NCI-H1436 treated with DMSO at 0.1 percent for 48 hours (cell line): ENCODE measurements at regions not wholly inside any gene's neighbourhood (a gene's known extent, or its start where the extent isn't known, plus 50 kb on each side); places are given as distances from the start of the nearest gene placed in this dataset.

Experiments
- DNase-seq: peaks from one replicate; lab custom pipeline; 2025; lab: John Stamatoyannopoulos, UW

DNA sequence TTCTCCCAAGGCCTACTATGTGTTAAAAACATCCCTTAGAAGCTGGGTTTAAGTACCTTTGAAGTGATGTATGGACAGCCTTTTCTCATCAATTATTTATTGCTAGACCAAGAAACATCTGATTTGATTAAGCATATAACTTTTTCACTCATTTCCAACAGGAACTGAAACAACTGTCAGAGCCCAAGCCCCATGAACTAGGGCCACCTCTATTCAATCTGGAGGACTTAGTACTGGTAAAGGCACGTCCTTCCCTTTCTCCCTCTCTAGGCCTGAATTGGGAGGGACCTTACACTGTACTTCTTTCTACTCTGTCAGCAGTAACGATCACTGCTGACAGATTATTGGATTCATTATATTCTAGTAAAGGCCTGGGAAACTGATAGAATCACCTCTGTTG lies 612.0 kb upstream of the CDH8 start:
- DNase-seq = no peak

- no peak for DNase-seq
Observed at GRCh38 chr16:62644030-62644812, 608.0 kb upstream of the CDH8 start.

DNA sequence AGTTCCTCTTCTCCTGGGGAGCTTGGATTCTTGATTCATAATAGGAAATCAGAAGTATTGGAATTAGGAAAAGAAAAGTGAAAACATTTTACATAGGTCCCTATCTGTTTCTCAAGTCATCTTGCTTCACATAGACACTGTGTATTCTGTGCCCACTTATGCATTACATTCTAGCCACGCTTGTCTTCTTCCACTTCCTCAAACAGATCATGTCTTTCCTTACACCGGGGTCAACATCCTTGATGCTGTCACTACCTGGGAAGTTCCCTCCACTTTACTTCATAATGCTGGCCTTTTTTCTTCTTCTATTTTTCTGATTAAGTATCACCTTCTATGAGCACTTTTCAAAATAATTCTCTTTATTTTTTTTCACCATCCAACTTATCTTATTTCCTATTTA lies 606.4 kb upstream of the CDH8 start:
- DNase-seq = no peak

GRCh38 chr16:62639890-62640289 lies 603.7 kb upstream of the CDH8 start:
- no peak for DNase-seq

- DNase-seq = no peak
Observed at GRCh38 chr16:62638964-62639870, 603.0 kb upstream of the CDH8 start.

GRCh38 chr16:62638324-62638911 lies 602.2 kb upstream of the CDH8 start:
- DNase-seq = no peak

- no peak for DNase-seq
Observed at GRCh38 chr16:62625326-62625725, 589.1 kb upstream of the CDH8 start.

DNA sequence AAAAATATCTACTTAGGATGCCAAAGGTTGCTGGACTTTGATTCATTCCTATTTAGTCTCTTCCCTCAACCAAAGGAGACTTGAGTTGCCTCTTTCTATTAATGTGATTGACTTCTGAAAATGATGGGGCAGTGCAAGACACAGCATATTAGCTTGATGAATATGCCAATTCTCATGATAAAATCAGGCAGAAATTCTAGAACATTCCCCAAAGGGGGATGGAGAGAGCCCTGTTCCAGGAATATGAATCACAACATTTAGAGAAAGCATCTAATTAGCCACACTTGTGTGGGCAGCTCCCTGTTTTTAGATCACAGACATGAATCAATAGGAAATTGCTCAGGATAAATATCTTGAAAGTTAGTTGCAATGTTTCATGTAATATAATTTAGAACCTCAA lies 584.0 kb upstream of the CDH8 start:
- DNase-seq = no peak

- DNase-seq = no peak
Observed at GRCh38 chr16:62615526-62615925, 579.3 kb upstream of the CDH8 start.

GRCh38 chr16:62610291-62610690 lies 574.1 kb upstream of the CDH8 start:
- no peak for DNase-seq

DNA sequence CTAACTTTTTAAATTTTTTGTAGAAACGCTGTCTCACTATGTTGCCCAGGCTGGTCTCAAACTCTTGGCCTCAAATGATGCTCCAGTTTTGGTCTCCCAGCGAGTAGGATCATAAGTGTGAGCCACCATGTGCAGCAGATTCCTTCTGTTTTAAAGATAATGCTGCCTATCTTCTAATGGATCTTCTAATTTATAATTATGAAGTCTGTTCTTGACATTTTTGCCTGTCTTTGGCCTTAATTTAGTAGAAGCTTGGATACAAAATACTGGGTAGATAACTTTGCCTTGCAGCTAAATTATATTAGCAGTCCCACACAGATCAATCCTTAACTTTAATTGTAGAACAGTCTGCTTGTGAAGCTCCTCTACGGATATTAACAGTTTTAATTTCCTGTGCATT lies 566.6 kb upstream of the CDH8 start:
- no peak for DNase-seq

GRCh38 chr16:62597875-62598274 lies 561.6 kb upstream of the CDH8 start:
- DNase-seq = no peak

DNA sequence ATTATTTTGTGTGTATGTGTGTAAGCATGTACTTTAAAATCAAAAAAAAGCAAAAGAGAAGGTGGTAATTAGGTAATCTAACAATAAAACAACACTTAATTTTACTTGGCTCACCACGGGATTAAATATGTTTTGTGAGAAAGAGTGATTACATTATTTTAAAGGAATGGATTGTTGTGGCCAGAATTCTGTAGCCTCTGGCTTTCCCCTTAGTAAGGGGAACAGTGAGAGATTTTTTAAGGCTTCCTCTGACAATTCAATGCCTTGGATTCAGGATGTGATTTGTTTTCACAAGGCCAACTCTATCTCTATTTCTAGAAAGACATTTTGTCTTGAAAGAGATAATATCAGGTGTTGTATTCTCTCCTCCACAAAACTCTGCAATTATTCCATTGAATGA lies 560.3 kb upstream of the CDH8 start:
- DNase-seq = no peak

DNA sequence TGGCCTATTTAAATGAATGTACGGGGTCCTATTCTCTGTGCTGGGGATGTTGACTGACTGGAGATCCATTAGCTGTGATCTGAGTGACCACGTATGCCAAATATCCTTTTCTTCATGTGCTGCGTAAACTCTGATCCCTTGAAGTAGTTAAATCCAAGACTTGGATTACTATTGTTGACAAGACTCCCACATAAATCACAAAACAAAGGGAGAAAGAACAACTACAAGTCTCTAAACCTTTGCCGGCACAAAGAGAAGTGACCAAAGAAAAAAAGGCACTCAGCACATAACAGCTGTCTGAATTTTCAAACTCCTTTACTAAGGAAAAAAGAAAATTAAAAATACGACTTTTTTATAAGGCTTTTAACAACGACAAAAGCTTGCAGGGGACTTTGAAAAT lies 559.9 kb upstream of the CDH8 start:
- no peak for DNase-seq

DNA sequence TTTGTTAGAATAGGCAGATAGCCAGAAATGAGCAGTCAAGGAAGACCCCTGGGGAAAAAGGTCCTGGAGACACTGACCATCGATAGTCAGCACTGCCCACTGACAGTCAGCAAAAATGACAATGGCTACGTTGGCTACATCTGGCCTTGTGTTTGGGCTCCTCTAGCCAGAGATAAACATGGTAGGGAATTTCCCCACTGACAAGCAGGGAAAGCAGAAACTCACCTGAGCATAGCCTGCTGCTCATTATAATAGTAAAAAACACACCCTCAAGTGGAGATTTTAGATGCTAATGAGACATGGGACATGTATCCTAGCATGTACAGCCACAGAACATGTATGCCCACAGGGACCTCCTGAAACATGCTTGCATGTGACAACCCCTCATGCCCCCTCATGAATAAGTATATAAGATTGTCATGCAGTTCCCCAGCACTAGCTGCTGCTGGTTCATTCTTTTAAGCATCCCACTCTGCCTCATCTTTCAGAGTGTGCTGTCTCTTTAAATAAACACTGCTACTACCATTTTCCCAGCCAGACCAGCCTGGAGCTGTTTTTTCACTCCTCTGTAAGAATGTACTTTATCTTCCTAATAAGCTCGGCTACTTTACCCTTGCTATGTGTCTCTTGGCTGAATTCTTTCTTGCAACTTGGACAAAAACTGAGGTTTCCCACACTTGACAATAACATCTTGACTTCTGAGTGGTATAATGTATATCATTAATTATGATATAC lies 550.1 kb upstream of the CDH8 start:
- no peak for DNase-seq

- DNase-seq = no peak
Observed at GRCh38 chr16:62585041-62585545, 548.9 kb upstream of the CDH8 start.

DNA sequence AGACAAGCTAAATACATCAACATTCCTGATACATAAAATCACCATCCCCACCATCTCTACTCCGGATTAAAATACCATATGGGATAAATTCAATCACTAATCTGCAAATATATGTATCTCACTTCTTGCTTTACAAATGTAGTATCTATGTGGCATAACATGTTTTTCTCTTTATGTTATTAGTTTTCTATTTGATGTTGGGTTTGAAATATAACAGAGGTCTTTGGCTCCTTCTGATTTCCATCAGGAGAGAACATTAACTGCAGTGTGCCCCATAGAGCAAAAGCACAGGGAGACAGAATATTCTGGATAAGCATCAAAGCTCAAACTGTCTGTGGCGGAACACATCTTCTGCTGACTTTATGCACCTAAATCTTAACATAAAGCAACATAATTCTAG lies 547.2 kb upstream of the CDH8 start:
- no peak for DNase-seq

DNA sequence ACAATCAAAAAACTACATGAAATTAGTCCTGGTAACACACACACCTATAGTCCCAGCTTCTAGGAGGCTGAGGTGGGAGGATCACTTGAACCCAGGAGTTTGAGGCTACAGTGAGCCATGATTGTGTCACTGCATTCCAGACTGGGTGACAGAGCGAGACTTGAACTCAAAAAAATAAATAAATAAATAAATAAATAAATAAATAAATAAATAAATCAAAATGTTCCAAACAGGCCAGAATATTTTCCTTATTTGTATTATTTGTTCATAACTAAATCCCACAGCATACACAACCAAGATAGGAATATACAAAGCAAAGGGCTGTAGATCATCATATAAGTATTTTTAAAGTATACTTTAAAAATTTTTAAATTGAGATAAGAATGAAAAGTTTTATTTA lies 537.2 kb upstream of the CDH8 start:
- DNase-seq = no peak

DNA sequence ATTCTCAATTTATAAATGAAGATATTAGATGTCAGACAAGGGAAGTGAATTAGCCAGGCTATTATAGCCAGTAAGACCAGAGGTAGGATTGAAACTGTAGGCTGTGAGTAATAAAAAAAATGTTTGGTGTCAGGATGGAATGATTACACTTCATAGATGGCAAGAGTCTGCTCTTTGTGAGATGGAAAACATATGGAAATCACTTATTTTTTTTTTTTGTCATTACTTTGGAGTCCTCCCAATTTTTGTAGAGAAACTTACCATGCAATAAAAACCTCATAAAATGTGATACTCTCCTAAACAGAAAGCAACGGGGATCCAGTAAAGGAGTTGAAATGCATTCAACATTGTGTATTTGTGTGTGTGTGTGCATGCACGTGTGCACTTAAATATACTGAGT lies 532.7 kb upstream of the CDH8 start:
- DNase-seq = no peak

DNA sequence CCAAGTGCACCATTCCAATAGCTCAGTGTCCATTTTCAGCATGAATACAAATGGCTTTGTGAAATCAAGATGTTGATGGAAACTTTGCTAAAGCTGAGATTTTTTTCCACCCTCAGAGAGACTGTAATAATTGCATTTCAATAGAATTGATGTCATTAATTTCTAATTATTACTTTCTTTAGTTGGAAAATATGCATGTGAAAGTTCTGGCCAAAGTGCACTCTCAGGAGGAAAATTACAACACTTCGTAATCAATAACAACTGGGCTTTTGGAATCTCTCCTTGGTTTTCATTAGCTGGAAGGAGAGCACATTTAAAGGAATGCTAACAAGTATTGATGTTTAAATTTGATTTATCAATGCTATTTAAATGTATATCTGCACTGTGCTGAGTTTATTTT lies 529.5 kb upstream of the CDH8 start:
- no peak for DNase-seq

DNA sequence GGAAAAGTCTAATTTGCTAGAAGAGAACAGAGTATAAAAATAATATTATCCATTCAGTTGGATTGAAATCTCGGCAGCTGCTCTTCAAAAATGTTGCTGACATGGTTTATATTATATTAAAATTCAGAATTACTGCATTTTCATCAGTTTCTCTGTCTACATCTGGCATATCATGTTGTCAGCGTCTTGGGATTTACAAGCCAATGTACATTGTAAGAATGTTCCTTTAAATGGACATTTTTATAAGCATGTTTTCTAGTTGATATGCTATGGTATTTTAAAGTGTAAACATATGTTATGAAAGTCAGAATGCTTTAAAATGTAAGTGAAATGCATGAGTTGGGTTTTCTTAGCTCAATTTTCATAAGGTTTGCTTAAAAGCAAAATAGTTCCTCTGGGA lies 528.1 kb upstream of the CDH8 start:
- DNase-seq = no peak

- DNase-seq = no peak
Observed at GRCh38 chr16:62562121-62562520, 525.9 kb upstream of the CDH8 start.
